NCI-H2196 treated with DMSO at 0.1 percent for 48 hours (cell line): ENCODE measurements at regions not wholly inside any gene's neighbourhood (a gene's known extent, or its start where the extent isn't known, plus 50 kb on each side); places are given as distances from the start of the nearest gene placed in this dataset.

Source experiments
- DNase-seq: peaks from one replicate; lab custom pipeline; 2025; ENCODE audit not compliant: unreplicated experiment; lab: John Stamatoyannopoulos, UW

DNA sequence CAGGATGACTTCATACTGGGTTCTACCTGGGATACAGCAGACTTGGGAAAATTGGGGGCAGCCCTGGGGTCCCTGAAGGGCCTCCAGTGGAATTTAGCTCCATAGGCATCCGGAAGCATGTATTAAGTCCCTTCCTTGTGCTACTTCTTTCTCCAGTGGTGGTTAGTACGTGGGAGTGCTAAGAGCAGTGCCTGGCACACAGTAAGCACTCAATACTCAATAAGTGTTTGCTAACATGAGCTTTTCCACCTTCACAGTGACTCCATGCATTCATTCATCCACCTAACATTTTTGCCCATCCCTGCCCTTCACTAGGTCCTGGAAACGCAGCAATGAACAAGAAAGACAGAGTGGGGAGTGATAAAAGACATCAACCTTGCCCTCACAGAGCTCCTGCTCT is 120.5 kb downstream of the MN1 start:
- DNase-seq, result no peak

- no peak for DNase-seq
Observed at GRCh38 chr22:27682437-27682836, 119.1 kb downstream of the MN1 start.

DNA sequence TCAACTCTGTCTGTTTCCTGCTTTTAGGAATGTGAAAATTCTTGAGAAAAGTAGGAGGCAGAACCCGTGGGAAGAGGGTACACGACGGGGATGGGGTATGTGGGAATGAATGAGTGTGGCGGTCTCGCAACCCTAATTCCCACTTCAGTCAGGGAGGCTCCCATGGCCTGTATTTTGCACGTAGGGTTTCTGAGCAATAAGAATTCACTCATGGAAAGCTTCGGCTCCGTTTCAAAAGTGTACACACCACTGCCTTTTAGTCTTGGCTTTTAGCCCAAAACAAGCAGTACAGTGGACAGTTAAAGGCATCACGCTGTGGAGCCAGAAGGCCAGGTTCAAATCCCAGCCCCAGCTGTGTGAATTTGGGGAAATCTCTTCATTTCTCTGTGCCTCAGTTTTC is 116.7 kb downstream of the MN1 start:
- no peak for DNase-seq

DNA sequence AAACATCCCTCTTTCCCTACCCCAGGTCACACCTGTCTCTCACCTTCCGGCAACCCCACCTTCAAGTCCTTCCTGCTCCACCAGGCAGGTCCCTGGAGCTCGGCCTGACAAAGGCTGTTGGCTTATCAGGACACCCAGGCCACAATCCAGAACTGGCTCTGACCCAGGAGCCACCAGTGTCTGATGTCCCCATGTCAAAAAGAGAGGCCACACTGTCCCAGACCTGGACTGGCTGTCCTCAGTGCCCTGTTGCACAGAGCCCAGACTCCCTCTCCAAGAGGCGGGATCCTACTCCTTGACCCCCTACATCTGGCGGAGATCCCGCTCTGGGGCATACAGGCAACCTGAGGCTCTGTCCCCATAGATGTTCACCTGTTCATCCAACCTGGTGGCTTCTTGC is 116.0 kb downstream of the MN1 start:
- no peak for DNase-seq

- DNase-seq, result no peak
Observed at GRCh38 chr22:27685970-27686369, 115.6 kb downstream of the MN1 start.

DNA sequence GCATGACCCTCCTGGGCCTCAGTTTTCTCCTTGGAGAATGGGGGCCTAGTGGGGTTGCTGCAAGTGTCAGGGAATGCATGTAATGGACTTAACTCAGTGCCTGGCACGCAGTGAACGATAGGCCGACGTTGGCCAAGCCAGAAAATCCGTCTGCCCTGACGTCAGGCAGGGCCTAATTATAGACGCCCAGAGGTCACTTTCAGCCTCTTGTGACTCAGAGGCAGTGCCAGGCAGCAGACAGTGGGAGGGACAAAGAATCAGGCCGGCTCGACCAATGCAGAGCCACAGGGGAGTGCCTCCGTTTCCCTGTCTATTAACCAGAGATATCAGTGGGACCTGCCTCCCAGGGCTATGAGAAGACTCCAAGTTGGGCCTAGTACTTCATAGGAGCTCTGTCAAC is 115.0 kb downstream of the MN1 start:
- no peak for DNase-seq

GRCh38 chr22:27687984-27688545 is 113.5 kb downstream of the MN1 start:
- DNase-seq, result no peak

DNA sequence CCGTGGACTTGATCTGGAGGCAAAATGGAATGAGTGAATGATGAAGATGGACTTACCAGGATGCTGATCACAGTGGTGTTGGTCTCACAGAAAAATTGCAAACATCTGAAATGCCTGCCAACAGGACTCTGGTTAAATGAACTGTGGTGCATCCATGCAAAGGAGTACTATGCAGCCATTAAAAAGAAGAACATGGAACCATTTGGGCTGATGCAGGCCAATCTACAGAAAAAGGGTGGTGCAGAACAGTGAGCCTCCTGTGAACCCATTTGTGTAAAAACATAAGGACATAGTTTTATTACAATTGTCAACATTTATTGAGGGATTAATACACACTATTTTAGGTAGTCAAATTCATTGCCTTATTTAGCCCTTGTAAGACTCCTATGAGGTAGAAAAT is 111.9 kb downstream of the MN1 start:
- no peak for DNase-seq

DNA sequence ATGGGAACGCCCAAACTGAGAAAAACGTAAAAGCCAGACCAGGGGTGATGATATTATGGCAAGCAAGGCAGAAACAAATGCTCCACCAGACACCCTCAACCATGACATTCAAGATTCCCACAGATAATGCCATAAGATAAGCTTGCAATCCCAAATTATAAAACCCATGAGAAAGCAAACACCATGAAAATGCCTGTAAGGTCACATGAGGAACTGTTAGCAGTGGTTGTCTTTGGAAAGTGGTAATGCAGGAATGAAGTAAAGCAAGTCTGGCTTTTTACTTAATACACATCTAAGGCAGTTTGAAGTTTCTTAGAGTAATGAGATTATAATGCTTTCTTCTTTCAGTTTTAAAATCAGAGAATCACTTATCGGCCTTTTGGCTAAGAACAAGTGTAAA is 111.0 kb downstream of the MN1 start:
- DNase-seq, result no peak

DNA sequence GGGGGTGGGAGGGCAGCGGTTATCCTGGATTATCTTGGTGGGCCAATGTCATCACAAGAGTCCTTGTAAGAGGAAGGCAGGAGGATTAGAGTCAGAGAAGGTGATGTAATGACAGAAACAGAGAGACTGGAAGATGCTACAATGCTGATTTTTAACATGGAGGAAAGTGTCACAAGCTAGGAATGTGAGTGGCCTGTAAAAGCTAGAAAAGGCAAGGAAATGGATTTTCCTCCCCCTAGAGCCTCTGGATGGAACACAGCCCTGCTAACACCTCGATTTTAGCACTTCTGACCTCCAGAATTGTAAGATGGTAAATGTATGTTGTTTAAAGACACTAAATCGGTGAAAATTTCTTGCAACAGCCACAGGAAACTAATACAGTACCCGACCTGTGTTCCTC is 109.3 kb downstream of the MN1 start:
- no peak for DNase-seq

- DNase-seq, result no peak
Observed at GRCh38 chr22:27695925-27696324, 105.6 kb downstream of the MN1 start.

DNA sequence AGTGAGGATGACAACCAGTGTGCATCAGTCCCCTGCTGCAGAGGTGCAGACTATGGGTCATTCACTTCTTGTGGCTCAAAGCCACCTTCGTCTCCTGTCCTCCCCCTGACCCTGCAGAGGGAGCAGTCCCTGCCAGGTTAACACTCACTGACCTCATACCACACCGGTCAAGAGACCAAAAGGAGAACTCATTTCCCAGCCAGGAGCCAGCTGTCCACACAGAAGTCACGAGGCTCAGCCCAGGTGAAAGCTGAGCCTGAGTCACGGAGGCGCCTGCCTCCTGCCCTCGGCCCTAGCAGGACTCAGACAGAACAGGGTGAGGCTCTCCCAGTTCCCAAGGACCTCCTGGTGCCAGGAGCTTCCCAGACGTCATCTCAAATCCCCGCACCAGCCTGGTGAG is 103.7 kb downstream of the MN1 start:
- no peak for DNase-seq
